SK-N-SH treated with all-trans-retinoic acid at 6 μM for 48 hours (cell line): ENCODE measurements at regions not wholly inside any gene's neighbourhood (a gene's known extent, or its start where the extent isn't known, plus 50 kb on each side); places are given as distances from the start of the nearest gene placed in this dataset.

Experiments used
- RARB ChIP-seq: fragments of 250-450 bp; sonication (Bioruptor Pico); IDR thresholded peaks from 2 replicates; pipeline ENCODE4 v1.8.0; 2021; ENCODE audit warnings: mild to moderate bottlenecking, moderate library complexity
- ZNF70 ChIP-seq: fragments of 450-650 bp; formaldehyde crosslinking; IDR thresholded peaks from 2 replicates; pipeline ENCODE4 v1.5.0; 2020; ENCODE audit warnings: mild to moderate bottlenecking, moderate library complexity
- TF ChIP-seq, protein P1 (sequence below): fragments of 250-450 bp; sonication (Bioruptor Pico); IDR thresholded peaks from 2 replicates; pipeline ENCODE4 v1.8.0; 2020; ENCODE audit warnings: mild to moderate bottlenecking, moderate library complexity, borderline replicate concordance

DNA sequence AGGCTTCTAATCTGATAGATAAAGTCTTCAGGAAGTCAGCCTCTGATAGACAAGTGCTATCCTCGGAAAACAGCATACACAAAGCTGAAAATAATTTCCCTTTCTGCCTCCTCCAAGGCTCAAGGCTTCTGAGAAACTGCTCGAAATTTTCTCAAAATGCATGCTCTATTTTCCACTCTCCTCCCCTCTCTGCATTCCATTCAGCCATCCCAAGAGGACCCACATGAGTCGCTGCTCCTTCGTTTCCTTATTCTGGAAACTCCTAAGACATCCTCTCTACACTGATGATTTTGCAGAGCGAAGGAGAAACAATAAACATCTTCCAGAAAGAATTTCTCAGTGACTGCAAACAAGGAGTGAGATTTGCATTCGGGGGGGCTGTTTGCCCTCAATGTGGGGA lies 92.2 kb upstream of the SFSWAP start:
- TF ChIP-seq RARB: no peak
- no peak for TF ChIP-seq ZNF70 (CRISPR knock-in tag)
- TF ChIP-seq, protein P1, sequence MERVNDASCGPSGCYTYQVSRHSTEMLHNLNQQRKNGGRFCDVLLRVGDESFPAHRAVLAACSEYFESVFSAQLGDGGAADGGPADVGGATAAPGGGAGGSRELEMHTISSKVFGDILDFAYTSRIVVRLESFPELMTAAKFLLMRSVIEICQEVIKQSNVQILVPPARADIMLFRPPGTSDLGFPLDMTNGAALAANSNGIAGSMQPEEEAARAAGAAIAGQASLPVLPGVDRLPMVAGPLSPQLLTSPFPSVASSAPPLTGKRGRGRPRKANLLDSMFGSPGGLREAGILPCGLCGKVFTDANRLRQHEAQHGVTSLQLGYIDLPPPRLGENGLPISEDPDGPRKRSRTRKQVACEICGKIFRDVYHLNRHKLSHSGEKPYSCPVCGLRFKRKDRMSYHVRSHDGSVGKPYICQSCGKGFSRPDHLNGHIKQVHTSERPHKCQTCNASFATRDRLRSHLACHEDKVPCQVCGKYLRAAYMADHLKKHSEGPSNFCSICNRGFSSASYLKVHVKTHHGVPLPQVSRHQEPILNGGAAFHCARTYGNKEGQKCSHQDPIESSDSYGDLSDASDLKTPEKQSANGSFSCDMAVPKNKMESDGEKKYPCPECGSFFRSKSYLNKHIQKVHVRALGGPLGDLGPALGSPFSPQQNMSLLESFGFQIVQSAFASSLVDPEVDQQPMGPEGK (CRISPR knock-in tag): no peak
